GM23248 (cell line): ENCODE measurements at regions not wholly inside any gene's neighbourhood (a gene's known extent, or its start where the extent isn't known, plus 50 kb on each side); places are given as distances from the start of the nearest gene placed in this dataset.

Source experiments
- EZH2 ChIP-seq: fragments of 200-600 bp; sonication (generic); IDR thresholded peaks from 2 replicates; pipeline ENCODE4 v1.6.1; 2018; ENCODE audit warnings: antibody characterized with exemption, mild to moderate bottlenecking; ENCODE audit not compliant: insufficient read depth, poor library complexity, severe bottlenecking
- EZH2phosphoT487 ChIP-seq: fragments of 200-600 bp; sonication (generic); IDR thresholded peaks from 2 replicates; pipeline ENCODE4 v1.6.1; 2018; ENCODE audit warnings: antibody characterized with exemption, moderate library complexity, mild to moderate bottlenecking, low read depth; ENCODE audit not compliant: insufficient read depth

DNA sequence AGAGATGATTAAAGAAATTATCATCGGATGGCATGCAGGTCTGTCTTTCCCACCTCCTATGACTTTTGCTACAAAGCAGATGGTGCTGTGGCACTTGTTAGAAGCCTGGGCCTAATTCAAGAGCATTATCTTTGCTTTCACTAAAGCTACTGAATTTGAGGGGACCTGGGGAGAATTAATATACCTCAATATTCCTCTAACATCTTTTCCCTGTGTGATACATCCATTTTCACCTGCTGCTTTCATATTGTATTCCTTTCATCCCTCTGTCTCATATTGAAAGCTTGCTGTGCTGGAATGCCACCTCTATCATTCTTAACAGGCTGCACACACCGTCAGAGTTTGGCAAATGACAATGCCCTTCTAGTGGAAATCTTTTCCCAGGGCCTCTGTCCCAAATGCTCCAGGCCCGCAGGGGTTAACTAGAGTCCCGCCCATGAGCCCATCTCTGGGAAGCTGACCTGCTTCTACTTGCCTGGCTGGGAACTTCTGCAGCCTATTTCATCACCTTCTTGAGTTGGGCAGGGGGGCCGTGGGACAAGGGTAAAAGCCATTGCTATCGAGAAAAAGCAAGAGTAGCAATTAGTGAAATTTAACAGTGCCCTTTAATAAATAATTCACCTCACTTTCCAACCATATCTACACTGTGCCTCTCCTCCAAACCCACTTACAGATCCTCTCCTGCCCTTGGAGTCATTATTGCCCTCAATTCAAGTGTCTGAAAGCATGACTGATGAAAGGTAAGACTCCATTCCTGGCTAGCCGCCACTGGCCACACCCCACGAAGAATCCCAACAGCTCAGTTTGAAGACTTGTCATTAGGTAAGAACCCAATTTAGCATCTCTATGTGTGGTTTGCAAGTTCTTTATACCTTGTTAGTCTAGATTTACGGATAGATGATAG, 126.7 kb upstream of the BTG1 start:
- TF ChIP-seq EZH2 (no peak), EZH2phosphoT487 (no peak)
